Stimulated activated CD4-positive, alpha-beta T cell treated with anti-CD3 and anti-CD28 coated beads, TNF-alpha, amount 100 ng/mL, for 24 hours (primary cell): ENCODE measurements at regions not wholly inside any gene's neighbourhood (a gene's known extent, or its start where the extent isn't known, plus 50 kb on each side); places are given as distances from the start of the nearest gene placed in this dataset.
"Not testable (repeated sequence)": the region's sequence is repeated elsewhere in the genome, so short reads cannot be mapped to it uniquely, and the experiment has no call there.

ENCODE experiments used
- DNase-seq, 3 experiments: peaks; one replicate each; pipeline ENCODE4 v3.0.0-alpha.2; 2020; ENCODE audit warnings: low read depth in 3 of 3

DNA sequence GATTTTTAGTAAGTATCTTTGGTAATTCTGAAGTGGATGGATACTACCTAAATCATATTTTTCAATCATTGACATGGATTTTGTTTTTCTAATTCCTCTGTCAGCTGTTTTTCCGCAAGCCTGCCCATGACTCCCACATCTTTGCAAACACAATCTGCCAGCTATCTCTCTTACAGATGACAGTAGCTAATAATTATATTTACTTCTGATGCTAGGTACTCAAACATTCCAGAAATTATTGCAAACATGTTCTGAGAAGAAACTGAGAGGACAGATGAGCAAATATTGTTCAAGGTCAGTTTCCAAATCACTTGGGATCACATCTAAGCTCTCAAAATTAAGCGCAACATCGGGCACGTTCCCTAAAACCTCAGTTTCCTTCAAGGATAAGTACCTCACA, 270.0 kb upstream of the CDH19 start:
- DNase-seq = no peak

DNA sequence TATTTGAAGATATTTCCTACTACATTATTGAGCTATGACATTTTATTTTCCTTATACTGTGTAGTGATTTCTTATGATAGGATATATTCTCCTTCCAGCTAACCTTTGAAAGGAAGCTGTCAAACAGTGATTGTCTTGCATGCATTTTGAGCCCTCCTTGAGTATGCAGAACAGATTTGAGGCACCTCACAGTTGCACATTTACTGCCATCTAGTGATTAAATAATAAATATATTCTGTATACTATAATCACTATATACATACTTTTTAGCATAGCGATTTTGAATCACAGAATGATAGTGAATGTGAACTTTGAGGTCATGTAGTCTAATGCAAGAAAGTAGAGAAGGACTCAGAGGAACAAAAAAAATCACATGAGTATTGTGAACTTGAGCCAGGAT, 268.4 kb upstream of the CDH19 start:
- no peak for DNase-seq

GRCh38 chr18:66867653-66868052, 263.8 kb upstream of the CDH19 start:
- no peak for DNase-seq

- not testable (repeated sequence) for DNase-seq
These were observed 262.6 kb upstream of the CDH19 start for GRCh38 chr18:66866427-66866940.

- DNase-seq = no peak
These were observed 234.6 kb upstream of the CDH19 start for GRCh38 chr18:66838340-66838987.

GRCh38 chr18:66833646-66834045, 229.8 kb upstream of the CDH19 start:
- DNase-seq = no peak

DNA sequence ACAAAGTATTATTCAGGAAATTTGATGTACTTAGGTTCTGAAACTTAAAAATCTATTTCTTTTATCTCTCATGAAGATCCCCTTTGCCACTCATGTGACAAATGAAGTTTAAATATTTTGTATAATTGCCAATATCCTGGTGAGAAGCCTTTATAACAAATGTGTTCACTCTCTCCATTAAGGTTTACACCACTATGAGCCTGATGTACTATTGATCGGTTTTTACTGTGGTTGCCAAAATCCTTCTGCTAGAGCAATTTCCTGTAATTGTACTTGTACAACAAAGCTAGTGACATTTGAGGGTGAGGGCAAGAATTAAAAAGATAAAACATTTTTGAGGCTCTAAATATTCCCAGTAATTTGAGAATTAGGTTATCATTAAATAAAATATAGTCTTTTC, 222.3 kb upstream of the CDH19 start:
- DNase-seq = no peak

DNA sequence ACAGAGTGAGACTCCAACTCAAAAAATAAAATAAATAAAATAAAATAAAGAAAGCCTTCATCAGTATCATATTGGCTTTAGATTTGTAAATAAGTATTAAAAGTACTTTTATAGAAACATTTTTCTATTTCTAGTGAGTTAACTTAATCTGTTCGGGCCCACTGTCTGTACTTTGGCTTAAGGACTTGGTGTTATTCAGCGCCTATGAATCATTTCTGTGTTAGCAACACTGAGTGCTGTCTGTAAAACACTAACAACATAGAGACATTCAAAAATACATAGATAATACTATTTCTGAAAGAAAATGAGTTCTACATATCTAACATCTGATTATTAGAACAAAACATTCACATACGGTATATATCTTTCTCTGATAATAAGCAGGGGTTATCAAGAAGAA, 221.5 kb upstream of the CDH19 start:
- no peak for DNase-seq

DNA sequence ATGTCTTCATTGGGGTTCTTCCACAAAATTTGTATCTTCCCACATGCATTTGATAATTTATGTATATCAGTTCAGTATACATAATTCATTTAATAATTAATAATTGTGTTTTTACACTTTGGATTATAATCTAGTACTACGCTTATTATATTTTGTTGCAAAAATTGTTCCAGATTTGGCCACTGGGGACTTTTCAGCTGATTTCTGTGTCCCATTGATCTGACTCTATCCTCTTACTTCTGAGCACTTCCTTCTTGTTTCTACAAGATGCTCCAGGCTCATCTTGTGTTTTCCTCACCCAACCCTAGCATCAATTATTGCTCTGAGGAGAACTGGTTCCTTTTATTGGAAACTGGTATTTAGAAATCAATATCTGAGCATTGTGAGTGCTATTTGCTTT, 215.3 kb upstream of the CDH19 start:
- DNase-seq = no peak

DNA sequence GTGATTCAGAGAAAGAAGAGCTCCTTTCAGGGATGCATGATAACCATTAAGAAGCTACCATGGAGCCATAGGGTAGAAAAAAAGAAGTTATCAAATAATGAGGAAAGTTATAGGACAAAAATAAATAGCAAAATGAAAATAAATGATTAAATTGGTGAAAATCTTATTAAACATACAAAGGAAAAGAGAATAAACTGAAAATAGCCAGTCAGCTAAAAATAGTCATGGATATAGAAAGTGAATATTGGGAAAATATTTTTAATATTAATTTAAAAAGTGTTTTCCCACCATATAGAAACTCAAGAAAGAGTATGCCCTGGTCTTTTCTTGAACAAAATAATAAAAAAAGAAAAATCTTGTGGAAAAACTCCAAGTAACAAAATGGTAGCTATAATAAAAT, 209.2 kb upstream of the CDH19 start:
- no peak for DNase-seq

DNA sequence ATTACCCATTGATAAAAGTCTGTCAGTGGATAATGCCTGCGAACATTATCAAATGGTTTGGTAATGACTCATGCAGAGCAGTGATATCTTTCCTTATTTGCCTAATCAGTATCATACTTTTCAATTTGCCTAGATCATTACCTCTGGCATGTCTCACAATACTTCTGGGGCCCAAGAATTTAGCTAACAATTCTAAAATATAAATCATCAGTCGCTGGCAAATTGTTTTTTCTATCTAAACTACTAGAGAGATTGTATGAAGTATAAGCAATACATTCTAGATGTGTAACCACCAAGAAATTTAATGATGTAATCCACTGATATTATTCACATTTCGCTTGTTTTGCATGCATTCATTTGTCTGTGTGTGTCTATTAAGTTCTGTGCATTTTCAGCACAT, 191.2 kb upstream of the CDH19 start:
- no peak for DNase-seq

DNA sequence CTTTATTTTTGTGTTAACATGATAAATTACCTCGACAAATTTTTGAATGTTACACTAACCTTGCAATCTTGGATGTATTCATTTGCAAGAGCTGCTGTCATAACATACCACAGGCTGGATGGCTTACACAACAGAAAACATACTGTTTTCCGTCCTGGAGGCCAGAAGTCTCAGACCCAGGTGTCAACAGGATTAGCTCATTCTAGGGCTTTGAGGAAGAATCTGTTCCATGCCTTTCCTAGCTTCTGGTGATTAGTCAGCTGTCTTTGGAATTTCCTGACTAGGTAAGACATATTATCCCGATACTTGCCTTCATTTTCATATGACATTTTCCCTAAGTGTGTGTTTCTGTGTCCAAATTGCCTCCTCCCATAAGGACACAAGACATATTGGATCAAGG, 188.6 kb upstream of the CDH19 start:
- DNase-seq = no peak

- DNase-seq = no peak
These were observed 176.7 kb upstream of the CDH19 start for GRCh38 chr18:66780609-66781008.

DNA sequence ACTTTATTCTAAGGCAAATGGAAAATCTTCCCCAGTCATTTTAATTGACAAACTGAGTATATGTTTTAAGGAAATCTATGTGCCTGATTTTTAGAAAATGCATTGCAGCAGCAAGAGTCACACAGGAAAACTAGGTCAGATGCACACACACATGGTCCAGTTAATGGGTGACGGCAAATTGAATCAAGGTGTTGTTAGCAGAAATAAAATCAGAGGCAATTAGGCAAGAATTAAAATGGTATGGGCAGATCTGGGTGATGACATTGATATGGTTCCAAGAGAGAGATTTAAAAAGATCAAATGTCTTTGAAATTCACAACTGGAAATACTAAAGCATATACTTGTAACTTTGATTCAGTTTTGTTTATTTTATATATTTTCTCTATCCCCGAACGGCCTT, 174.2 kb upstream of the CDH19 start:
- no peak for DNase-seq

DNA sequence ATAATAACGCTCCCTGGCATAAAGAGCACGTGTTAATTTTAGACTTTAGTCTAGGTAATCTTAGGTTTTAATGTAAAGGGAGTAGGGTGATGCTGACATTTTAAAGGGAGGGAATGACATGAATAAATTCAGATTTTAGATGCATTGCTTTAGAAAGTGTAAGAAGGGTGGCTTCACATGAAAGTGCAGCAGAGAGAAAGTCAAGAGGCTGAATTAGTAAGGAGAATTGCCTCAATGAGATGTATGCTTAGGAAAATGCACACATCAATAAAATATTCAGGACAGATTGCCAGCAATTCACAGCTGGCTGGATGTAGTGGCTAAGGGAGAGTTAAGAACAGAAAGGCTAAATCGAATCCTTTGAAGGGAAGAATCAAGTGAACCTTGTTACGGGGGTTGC, 165.5 kb upstream of the CDH19 start:
- DNase-seq = no peak

DNA sequence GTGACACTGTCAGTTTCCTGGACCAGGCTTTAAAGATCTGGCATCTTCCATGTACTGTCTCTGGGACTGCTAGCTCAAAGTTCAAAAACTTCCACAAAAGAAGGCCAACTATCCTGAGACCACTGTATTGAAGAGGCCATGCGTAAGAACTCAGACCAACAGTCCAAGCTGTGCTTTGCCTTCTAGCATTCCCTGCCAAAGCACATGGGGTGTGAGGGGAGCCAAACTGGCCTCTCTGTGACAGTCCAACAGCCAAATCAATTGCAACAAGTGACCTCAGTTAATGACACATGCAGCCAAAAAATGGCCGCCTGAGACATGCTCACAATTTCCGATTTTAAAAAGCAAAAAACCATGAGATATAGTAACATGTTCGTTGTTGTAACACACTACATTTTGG, 160.3 kb upstream of the CDH19 start:
- no peak for DNase-seq

GRCh38 chr18:66761166-66761565, 157.3 kb upstream of the CDH19 start:
- no peak for DNase-seq

- DNase-seq = no peak
These were observed 156.7 kb upstream of the CDH19 start for GRCh38 chr18:66760559-66760958.

DNA sequence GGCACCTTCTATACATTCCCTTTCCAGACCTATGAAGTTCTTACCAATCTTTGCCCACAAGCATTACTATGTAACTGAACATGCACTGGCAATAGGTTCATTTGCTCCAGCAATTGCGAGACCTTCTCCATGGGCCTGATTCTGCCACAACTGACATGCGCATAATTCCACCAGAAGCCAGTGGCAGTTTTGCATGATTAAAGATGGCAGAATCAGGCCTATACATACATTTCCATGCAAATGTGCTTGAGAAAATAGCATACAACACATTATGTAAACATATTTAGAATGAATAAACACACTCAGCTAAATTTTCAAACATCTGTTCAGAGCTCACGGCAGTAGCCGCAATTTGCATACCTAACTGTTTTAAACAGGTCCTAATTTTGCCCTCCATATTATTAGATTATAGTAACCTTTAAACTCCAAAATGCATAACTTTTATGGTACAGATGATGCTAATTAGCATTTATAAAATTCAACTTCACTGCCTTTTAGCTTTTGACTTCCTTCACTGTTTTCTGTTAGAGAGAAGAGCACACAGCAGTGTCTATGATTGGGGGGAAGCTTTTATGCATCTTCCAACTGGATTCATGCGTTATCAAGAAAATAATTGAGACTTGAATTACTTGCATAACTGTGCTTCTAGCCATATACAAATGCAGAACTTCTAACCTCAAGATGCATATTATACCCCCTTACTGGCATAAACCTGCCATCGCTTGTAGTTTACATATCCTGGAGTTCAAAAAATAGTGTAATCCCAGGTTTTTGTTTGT, 155.3 kb upstream of the CDH19 start:
- DNase-seq = no peak

GRCh38 chr18:66757946-66758345, 154.1 kb upstream of the CDH19 start:
- DNase-seq = no peak

DNA sequence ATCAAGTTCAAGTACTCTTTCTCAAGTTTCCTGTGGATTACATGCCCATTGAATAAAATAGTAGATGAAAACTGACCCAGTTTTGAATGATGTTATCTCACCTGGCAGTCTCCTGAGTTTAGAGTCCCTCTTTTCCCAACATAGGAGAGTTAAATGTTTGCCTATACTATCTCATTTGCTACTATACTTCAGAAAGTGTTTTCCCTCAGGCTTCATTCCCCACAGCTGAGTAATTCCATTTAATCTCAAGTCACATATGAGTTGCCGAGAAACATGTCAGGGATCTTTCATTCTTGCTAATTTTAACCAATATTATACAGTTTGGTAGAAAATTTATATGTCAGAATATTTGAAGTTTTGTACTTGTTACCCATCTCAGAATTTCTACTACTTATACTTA, 150.4 kb upstream of the CDH19 start:
- no peak for DNase-seq

- DNase-seq = no peak
These were observed 148.8 kb upstream of the CDH19 start for GRCh38 chr18:66752733-66753132.

DNA sequence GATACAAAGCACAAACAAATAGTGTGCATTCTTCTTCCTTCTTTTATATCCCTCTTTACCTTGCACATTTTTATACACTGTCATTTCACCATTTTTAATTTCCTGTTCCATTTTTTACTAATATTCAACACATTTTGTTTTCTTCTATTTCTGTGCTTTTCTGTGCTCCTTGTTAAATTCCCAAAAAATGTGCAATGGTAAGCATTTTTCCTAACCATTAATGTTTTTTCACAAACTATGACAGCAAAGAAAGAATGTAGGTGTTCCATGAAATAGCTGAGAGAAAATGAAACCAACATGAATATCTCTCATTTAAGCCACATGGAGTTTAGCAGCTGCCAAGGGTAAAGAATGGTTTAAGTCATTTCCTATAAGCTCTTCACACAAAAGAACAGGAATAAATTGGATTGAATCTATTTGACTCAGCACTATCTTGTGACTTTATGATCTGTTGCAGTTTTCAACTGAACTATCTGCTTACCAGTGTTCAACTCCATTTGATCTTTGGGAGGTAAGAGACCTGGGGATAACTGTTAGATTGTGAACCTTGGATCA, 145.7 kb upstream of the CDH19 start:
- DNase-seq = no peak
